ENCODE measurements at regions not wholly inside any gene's neighbourhood (a gene's known extent, or its start where the extent isn't known, plus 50 kb on each side); places are given as distances from the start of the nearest gene placed in this dataset.

- Histone ChIP-seq H3K4me1 (no peaks in the 10 kb centered on the region), H3K4me3 (no peak overlapping the region), H3K27ac (no peak overlapping the region), H3K27me3 (peaks cover 6% of the 10 kb centered on the region), H3K36me3 (no peaks in the 10 kb centered on the region), H3K9me3 (no peaks in the 10 kb centered on the region)
- TF ChIP-seq POLR2AphosphoS5 (IDR thresholded peaks at IDR 0.05) (no peak), CTCF (IDR thresholded peaks at IDR 0.05) (no peak), EP300 (IDR thresholded peaks at IDR 0.05) (no peak), POLR2A (IDR thresholded peaks at IDR 0.05) (no peak)
- WGBS, 2 donors (ENCODE audit: low coverage in 1 of 2), result 53 to 76% methylated on average over 4 to 10 of the region's 13 CpGs
- ATAC-seq, result no peak
Observed at GRCh38 chr5:6043491-6044310, 334.6 kb downstream of the MED10 start.

- no peak overlapping the region for H3K4me3 ChIP-seq
- H3K36me3 ChIP-seq, result no peaks in the 10 kb centered on the region
- H3K27me3 ChIP-seq, result peaks cover 6% of the 10 kb centered on the region
- 71 to 76% methylated on average over 7 to 10 of the region's 10 CpGs for WGBS, 2 donors (ENCODE audit: low coverage in 1 of 2)
- no peak overlapping the region for H3K27ac ChIP-seq
- H3K9me3 ChIP-seq, result no peaks in the 10 kb centered on the region
- ATAC-seq, result no peak
- TF ChIP-seq CTCF (IDR thresholded peaks at IDR 0.05) (no peak), POLR2A (IDR thresholded peaks at IDR 0.05) (no peak), EP300 (IDR thresholded peaks at IDR 0.05) (no peak), POLR2AphosphoS5 (IDR thresholded peaks at IDR 0.05) (no peak)
- H3K4me1 ChIP-seq, result no peaks in the 10 kb centered on the region
Observed at GRCh38 chr5:6041977-6042550, 336.3 kb downstream of the MED10 start.

- Histone ChIP-seq H3K4me3 (no peak overlapping the region), H3K4me1 (no peaks in the 10 kb centered on the region), H3K27me3 (peaks cover 6% of the 10 kb centered on the region), H3K9me3 (no peaks in the 10 kb centered on the region), H3K27ac (no peak overlapping the region), H3K36me3 (no peaks in the 10 kb centered on the region)
- no peak for TF ChIP-seq EP300 (IDR thresholded peaks at IDR 0.05)
- no peak for TF ChIP-seq POLR2A (IDR thresholded peaks at IDR 0.05)
- TF ChIP-seq POLR2AphosphoS5 (IDR thresholded peaks at IDR 0.05), result no peak
- TF ChIP-seq CTCF (IDR thresholded peaks at IDR 0.05), result no peak
- no peak for ATAC-seq
- 85 to 86% methylated on average over 1 of the region's 1 CpG for WGBS, 2 donors (ENCODE audit: low coverage in 1 of 2)
Observed at GRCh38 chr5:6039111-6039510, 339.2 kb downstream of the MED10 start.

- no peak for TF ChIP-seq POLR2AphosphoS5 (IDR thresholded peaks at IDR 0.05)
- TF ChIP-seq EP300 (IDR thresholded peaks at IDR 0.05), result no peak
- no peak for TF ChIP-seq POLR2A (IDR thresholded peaks at IDR 0.05)
- no peak for TF ChIP-seq CTCF (IDR thresholded peaks at IDR 0.05)
- Histone ChIP-seq H3K4me1 (no peaks in the 10 kb centered on the region), H3K9me3 (no peaks in the 10 kb centered on the region), H3K27ac (no peak overlapping the region), H3K27me3 (peaks cover 6% of the 10 kb centered on the region), H3K36me3 (no peaks in the 10 kb centered on the region), H3K4me3 (no peak overlapping the region)
- ATAC-seq, result no peak
- 68 to 93% methylated on average over 1 of the region's 1 CpG for WGBS, 2 donors (ENCODE audit: low coverage in 1 of 2)
Observed at GRCh38 chr5:6036006-6036405, 342.3 kb downstream of the MED10 start.

GRCh38 chr5:6029811-6030271 lies 348.5 kb downstream of the MED10 start:
- H3K4me3 ChIP-seq, result no peak overlapping the region
- no peaks in the 10 kb centered on the region for H3K4me1 ChIP-seq

More at GRCh38 chr5:6029811-6030271, 348.5 kb downstream of the MED10 start:
- no peak for ATAC-seq
- 55 to 83% methylated on average over 1 to 7 of the region's 7 CpGs for WGBS, 2 donors (ENCODE audit: low coverage in 1 of 2)
- Histone ChIP-seq H3K36me3 (no peaks in the 10 kb centered on the region), H3K27ac (no peak overlapping the region), H3K27me3 (no peaks in the 10 kb centered on the region), H3K9me3 (no peaks in the 10 kb centered on the region)
- TF ChIP-seq EP300 (IDR thresholded peaks at IDR 0.05) (no peak), POLR2A (IDR thresholded peaks at IDR 0.05) (no peak), POLR2AphosphoS5 (IDR thresholded peaks at IDR 0.05) (no peak), CTCF (IDR thresholded peaks at IDR 0.05) (no peak)

Data from gastroesophageal sphincter (tissue), 4 donors.